ENCODE measurements at regions not wholly inside any gene's neighbourhood (a gene's known extent, or its start where the extent isn't known, plus 50 kb on each side); places are given as distances from the start of the nearest gene placed in this dataset.

GRCh38 chr4:134024251-134024650, 177.3 kb downstream of the PABPC4L start:
- Histone ChIP-seq H3K27me3 (ENCODE audit: insufficient read depth, insufficient read length) (no peaks in the 10 kb centered on the region), H3K9ac (ENCODE audit: insufficient read length, low read depth) (no peak overlapping the region), H3K36me3 (ENCODE audit: insufficient read depth, insufficient read length, low read length) (no peaks in the 10 kb centered on the region), H3K9me3 (ENCODE audit: insufficient read depth, low read length) (no peaks in the 10 kb centered on the region), H3K4me3 (ENCODE audit: insufficient read length, low read depth) (no peak overlapping the region), H3K4me1 (ENCODE audit: insufficient read depth, insufficient read length) (no peaks in the 10 kb centered on the region)
- DNase-seq (ENCODE audit: low read depth, low spot score): no peak
- TF ChIP-seq YY1 (IDR thresholded peaks at IDR 0.05; ENCODE audit: insufficient read depth, insufficient read length) (no peak), ZNF274 (IDR thresholded peaks at IDR 0.05; ENCODE audit: low read depth, low read length) (no peak), SUZ12 (IDR thresholded peaks at IDR 0.05; ENCODE audit: extremely low read depth, insufficient read depth, insufficient read length) (no peak)

- no peak for DNase-seq (ENCODE audit: low read depth, low spot score)
- H3K4me1 ChIP-seq (ENCODE audit: insufficient read depth, insufficient read length): no peaks in the 10 kb centered on the region
- no peak overlapping the region for H3K4me3 ChIP-seq (ENCODE audit: insufficient read length, low read depth)
- H3K9me3 ChIP-seq (ENCODE audit: insufficient read depth, low read length): no peaks in the 10 kb centered on the region
- no peak for TF ChIP-seq YY1 (IDR thresholded peaks at IDR 0.05; ENCODE audit: insufficient read depth, insufficient read length)
- no peak for TF ChIP-seq ZNF274 (IDR thresholded peaks at IDR 0.05; ENCODE audit: low read depth, low read length)
- no peak for TF ChIP-seq SUZ12 (IDR thresholded peaks at IDR 0.05; ENCODE audit: extremely low read depth, insufficient read depth, insufficient read length)
- H3K27me3 ChIP-seq (ENCODE audit: insufficient read depth, insufficient read length): no peaks in the 10 kb centered on the region
- no peaks in the 10 kb centered on the region for H3K36me3 ChIP-seq (ENCODE audit: insufficient read depth, insufficient read length, low read length)
- H3K9ac ChIP-seq (ENCODE audit: insufficient read length, low read depth): no peak overlapping the region
Observed at GRCh38 chr4:134019657-134020056, 181.9 kb downstream of the PABPC4L start.

GRCh38 chr4:134018846-134019245, 182.7 kb downstream of the PABPC4L start:
- H3K36me3 ChIP-seq (ENCODE audit: insufficient read depth, insufficient read length, low read length): no peaks in the 10 kb centered on the region
- H3K4me3 ChIP-seq (ENCODE audit: insufficient read length, low read depth): no peak overlapping the region
- no peak overlapping the region for H3K9ac ChIP-seq (ENCODE audit: insufficient read length, low read depth)
- TF ChIP-seq ZNF274 (IDR thresholded peaks at IDR 0.05; ENCODE audit: low read depth, low read length): no peak
- no peak for TF ChIP-seq YY1 (IDR thresholded peaks at IDR 0.05; ENCODE audit: insufficient read depth, insufficient read length)
- TF ChIP-seq SUZ12 (IDR thresholded peaks at IDR 0.05; ENCODE audit: extremely low read depth, insufficient read depth, insufficient read length): no peak
- H3K9me3 ChIP-seq (ENCODE audit: insufficient read depth, low read length): no peaks in the 10 kb centered on the region
- no peaks in the 10 kb centered on the region for H3K4me1 ChIP-seq (ENCODE audit: insufficient read depth, insufficient read length)
- no peak for DNase-seq (ENCODE audit: low read depth, low spot score)
- no peaks in the 10 kb centered on the region for H3K27me3 ChIP-seq (ENCODE audit: insufficient read depth, insufficient read length)

GRCh38 chr4:134001057-134001456, 200.5 kb downstream of the PABPC4L start:
- no peaks in the 10 kb centered on the region for H3K9me3 ChIP-seq (ENCODE audit: insufficient read depth, low read length)
- no peaks in the 10 kb centered on the region for H3K4me1 ChIP-seq (ENCODE audit: insufficient read depth, insufficient read length)
- no peak for DNase-seq (ENCODE audit: low read depth, low spot score)
- TF ChIP-seq ZNF274 (IDR thresholded peaks at IDR 0.05; ENCODE audit: low read depth, low read length) (no peak), SUZ12 (IDR thresholded peaks at IDR 0.05; ENCODE audit: extremely low read depth, insufficient read depth, insufficient read length) (no peak), YY1 (IDR thresholded peaks at IDR 0.05; ENCODE audit: insufficient read depth, insufficient read length) (no peak)
- no peaks in the 10 kb centered on the region for H3K27me3 ChIP-seq (ENCODE audit: insufficient read depth, insufficient read length)
- H3K36me3 ChIP-seq (ENCODE audit: insufficient read depth, insufficient read length, low read length): no peaks in the 10 kb centered on the region
- H3K9ac ChIP-seq (ENCODE audit: insufficient read length, low read depth): no peak overlapping the region
- no peak overlapping the region for H3K4me3 ChIP-seq (ENCODE audit: insufficient read length, low read depth)

- Histone ChIP-seq H3K27me3 (ENCODE audit: insufficient read depth, insufficient read length) (no peaks in the 10 kb centered on the region), H3K36me3 (ENCODE audit: insufficient read depth, insufficient read length, low read length) (no peaks in the 10 kb centered on the region)
- DNase-seq (ENCODE audit: low read depth, low spot score): no peak
Observed at GRCh38 chr4:133997436-133997835, 204.2 kb downstream of the PABPC4L start.

GRCh38 chr4:133996431-133997121, 205.0 kb downstream of the PABPC4L start:
- peaks cover 1% of the 10 kb centered on the region; the same call in 1 of the 2 replicates for H3K9me3 ChIP-seq (ENCODE audit: insufficient read depth, low read length)
- H3K4me1 ChIP-seq (ENCODE audit: insufficient read depth, insufficient read length): no peaks in the 10 kb centered on the region
- TF ChIP-seq ZNF274 (IDR thresholded peaks at IDR 0.05; ENCODE audit: low read depth, low read length) (no peak), YY1 (IDR thresholded peaks at IDR 0.05; ENCODE audit: insufficient read depth, insufficient read length) (no peak), SUZ12 (IDR thresholded peaks at IDR 0.05; ENCODE audit: extremely low read depth, insufficient read depth, insufficient read length) (no peak)
- H3K27me3 ChIP-seq (ENCODE audit: insufficient read depth, insufficient read length): no peaks in the 10 kb centered on the region
- no peak for DNase-seq (ENCODE audit: low read depth, low spot score)
- H3K9ac ChIP-seq (ENCODE audit: insufficient read length, low read depth): no peak overlapping the region
- H3K36me3 ChIP-seq (ENCODE audit: insufficient read depth, insufficient read length, low read length): no peaks in the 10 kb centered on the region
- H3K4me3 ChIP-seq (ENCODE audit: insufficient read length, low read depth): no peak overlapping the region

More at GRCh38 chr4:133997436-133997835, 204.2 kb downstream of the PABPC4L start:
- no peak for TF ChIP-seq YY1 (IDR thresholded peaks at IDR 0.05; ENCODE audit: insufficient read depth, insufficient read length)
- no peak for TF ChIP-seq ZNF274 (IDR thresholded peaks at IDR 0.05; ENCODE audit: low read depth, low read length)
- no peak for TF ChIP-seq SUZ12 (IDR thresholded peaks at IDR 0.05; ENCODE audit: extremely low read depth, insufficient read depth, insufficient read length)
- Histone ChIP-seq H3K9me3 (ENCODE audit: insufficient read depth, low read length) (no peaks in the 10 kb centered on the region), H3K4me1 (ENCODE audit: insufficient read depth, insufficient read length) (no peaks in the 10 kb centered on the region), H3K9ac (ENCODE audit: insufficient read length, low read depth) (no peak overlapping the region), H3K4me3 (ENCODE audit: insufficient read length, low read depth) (no peak overlapping the region)

- Histone ChIP-seq H3K27me3 (ENCODE audit: insufficient read depth, insufficient read length) (no peaks in the 10 kb centered on the region), H3K9ac (ENCODE audit: insufficient read length, low read depth) (no peak overlapping the region), H3K4me3 (ENCODE audit: insufficient read length, low read depth) (no peak overlapping the region), H3K9me3 (ENCODE audit: insufficient read depth, low read length) (peaks cover 13% of the 10 kb centered on the region), H3K4me1 (ENCODE audit: insufficient read depth, insufficient read length) (no peaks in the 10 kb centered on the region), H3K36me3 (ENCODE audit: insufficient read depth, insufficient read length, low read length) (no peaks in the 10 kb centered on the region)
- no peak for DNase-seq (ENCODE audit: low read depth, low spot score)
- no peak for TF ChIP-seq SUZ12 (IDR thresholded peaks at IDR 0.05; ENCODE audit: extremely low read depth, insufficient read depth, insufficient read length)
Observed at GRCh38 chr4:133995243-133995960, 206.2 kb downstream of the PABPC4L start.
